GM23338 (cell line): ENCODE measurements at regions not wholly inside any gene's neighbourhood (a gene's known extent, or its start where the extent isn't known, plus 50 kb on each side); places are given as distances from the start of the nearest gene placed in this dataset.

Source experiments
- ATAC-seq: fragments of 200-7000 bp; cut with Tn5 transposase; 3 replicates; pipeline ENCODE4 v1.9.1; 2020
- DNase-seq: peaks from one replicate; pipeline ENCODE4 v3.0.0-alpha.2; 2015; ENCODE audit warnings: low spot score
- H2AFZ ChIP-seq: fragments of 200-600 bp; sonication (generic); 2 replicates; pipeline ENCODE4 v1.8.0; 2016; ENCODE audit warnings: antibody characterized with exemption, mild to moderate bottlenecking, moderate library complexity
- H3F3A ChIP-seq: fragments of 200-600 bp; sonication (generic); replicated peaks from 2 replicates; pipeline ENCODE4 v1.8.0; 2017; ENCODE audit warnings: antibody characterized with exemption, mixed run types, low read depth
- H3K27ac ChIP-seq: fragments of 200-600 bp; sonication (generic); 2 replicates; pipeline ENCODE4 v1.6.1; 2016; ENCODE audit warnings: low read depth
- H3K27me3 ChIP-seq: fragments of 200-600 bp; sonication (generic); 2 replicates; pipeline ENCODE4 v1.8.0; 2016; ENCODE audit warnings: mild to moderate bottlenecking, mixed run types, moderate library complexity; ENCODE audit not compliant: insufficient read depth
- H3K36me3 ChIP-seq: fragments of 200-600 bp; sonication (generic); 2 replicates; pipeline ENCODE4 v1.8.0; 2016; ENCODE audit warnings: mild to moderate bottlenecking; ENCODE audit not compliant: insufficient read depth
- H3K4me1 ChIP-seq: fragments of 200-600 bp; sonication (generic); 2 replicates; pipeline ENCODE4 v1.8.0; 2016; ENCODE audit warnings: mild to moderate bottlenecking, moderate library complexity; ENCODE audit not compliant: insufficient read depth
- H3K4me2 ChIP-seq: fragments of 200-600 bp; sonication (generic); 2 replicates; pipeline ENCODE4 v1.7.1; 2017; ENCODE audit warnings: mixed run types
- H3K4me3 ChIP-seq: fragments of 200-600 bp; sonication (generic); 2 replicates; pipeline ENCODE4 v1.6.1; 2016; ENCODE audit warnings: mixed run types
- H3K79me2 ChIP-seq: fragments of 200-600 bp; sonication (generic); replicated peaks from 2 replicates; pipeline ENCODE4 v1.8.0; 2017; ENCODE audit warnings: mild to moderate bottlenecking; ENCODE audit not compliant: insufficient read depth
- H3K9me2 ChIP-seq: fragments of 200-600 bp; sonication (generic); 2 replicates; pipeline ENCODE4 v1.8.0; 2017; ENCODE audit not compliant: insufficient read depth
- H4K20me1 ChIP-seq: fragments of 200-600 bp; sonication (generic); replicated peaks from 2 replicates; pipeline ENCODE4 v1.8.0; 2017; ENCODE audit warnings: mild to moderate bottlenecking; ENCODE audit not compliant: insufficient read depth
- H3K27ac Mint-ChIP-seq: 2 replicates; pipeline ENCODE4 v1.8.0; 2020; ENCODE audit warnings: inconsistent platforms, mild to moderate bottlenecking, moderate library complexity, mixed read lengths
- H3K27me3 Mint-ChIP-seq: 3 replicates; pipeline ENCODE4 v1.8.0; 2022; ENCODE audit warnings: low read depth, mild to moderate bottlenecking, moderate library complexity, mixed read lengths, inconsistent platforms; ENCODE audit not compliant: insufficient read depth, poor library complexity
- H3K36me3 Mint-ChIP-seq: 3 replicates; pipeline ENCODE4 v1.8.0; 2021; ENCODE audit warnings: low read depth, mild to moderate bottlenecking, inconsistent platforms, moderate library complexity, mixed read lengths
- H3K4me1 Mint-ChIP-seq: 3 replicates; pipeline ENCODE4 v1.8.0; 2020; ENCODE audit warnings: mild to moderate bottlenecking, inconsistent platforms, mixed read lengths
- H3K4me3 Mint-ChIP-seq: 3 replicates; pipeline ENCODE4 v1.8.0; 2021; ENCODE audit warnings: moderate library complexity, mild to moderate bottlenecking, inconsistent platforms, mixed read lengths
- H3K9me3 Mint-ChIP-seq: 3 replicates; pipeline ENCODE4 v1.8.0; 2020; ENCODE audit warnings: moderate library complexity, mild to moderate bottlenecking, inconsistent platforms, mixed read lengths
- EZH2 ChIP-seq: fragments of 200-600 bp; sonication (generic); IDR thresholded peaks from one replicate; pipeline ENCODE4 v1.8.0; 2017; ENCODE audit warnings: antibody characterized with exemption, mild to moderate bottlenecking, low read depth; ENCODE audit not compliant: unreplicated experiment
- EZH2phosphoT487 ChIP-seq: fragments of 200-600 bp; sonication (generic); IDR thresholded peaks from one replicate; pipeline ENCODE4 v1.8.1; 2018; ENCODE audit warnings: antibody characterized with exemption; ENCODE audit not compliant: unreplicated experiment
- NANOG ChIP-seq: IDR thresholded peaks from 2 replicates; pipeline ENCODE4 v1.6.1; 2016; ENCODE audit warnings: antibody characterized with exemption, borderline replicate concordance
- STAT1 ChIP-seq: IDR thresholded peaks from one replicate; pipeline ENCODE4 v1.6.1; 2016; ENCODE audit warnings: antibody characterized with exemption; ENCODE audit not compliant: unreplicated experiment
- ZNF114 ChIP-seq: fragments of 250-450 bp; sonication (Bioruptor Pico); IDR thresholded peaks from 2 replicates; pipeline ENCODE4 v1.5.0; 2020; ENCODE audit warnings: mild to moderate bottlenecking, moderate library complexity
- ZNF331 ChIP-seq: fragments of 250-450 bp; sonication (Bioruptor Pico); IDR thresholded peaks from 2 replicates; pipeline ENCODE4 v1.5.0; 2020; ENCODE audit warnings: low read depth, mild to moderate bottlenecking, moderate library complexity
- TF ChIP-seq, protein P1 (sequence below): IDR thresholded peaks from one replicate; pipeline ENCODE4 v1.6.1; 2018; ENCODE audit warnings: antibody characterized with exemption; ENCODE audit not compliant: unreplicated experiment
- TF ChIP-seq, protein P2 (sequence below), 2 experiments: fragments of 200-600 bp in 1 of 2; sonication (generic) in 1 of 2; conservative IDR thresholded peaks; 2 replicates each; pipeline versions ENCODE4 v1.5.1 to v1.6.1; 2016 to 2017; ENCODE audit warnings: antibody characterized with exemption in 2 of 2, low read depth in 2 of 2, mild to moderate bottlenecking in 2 of 2, moderate library complexity in 1 of 2

DNA sequence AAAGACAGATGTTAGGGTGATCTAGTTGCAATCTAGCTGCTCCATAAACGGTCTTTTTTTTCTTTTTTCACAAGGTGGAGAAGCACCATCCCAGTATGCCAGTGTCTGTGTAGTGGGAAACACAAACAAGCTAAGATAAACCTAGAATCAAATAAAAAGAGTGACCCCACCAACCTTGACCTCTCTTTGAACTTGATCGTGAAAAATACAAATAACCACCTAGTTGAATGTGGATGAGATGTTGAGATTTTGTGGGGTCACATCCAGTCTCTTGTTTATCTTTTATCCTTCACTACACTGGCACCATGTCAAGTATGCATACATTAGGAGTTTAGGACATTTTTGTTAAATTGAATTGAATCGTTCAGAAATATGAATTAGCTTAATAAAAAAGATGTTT lies 194.6 kb upstream of the EYA4 start (continued):
- TF ChIP-seq, protein P1, sequence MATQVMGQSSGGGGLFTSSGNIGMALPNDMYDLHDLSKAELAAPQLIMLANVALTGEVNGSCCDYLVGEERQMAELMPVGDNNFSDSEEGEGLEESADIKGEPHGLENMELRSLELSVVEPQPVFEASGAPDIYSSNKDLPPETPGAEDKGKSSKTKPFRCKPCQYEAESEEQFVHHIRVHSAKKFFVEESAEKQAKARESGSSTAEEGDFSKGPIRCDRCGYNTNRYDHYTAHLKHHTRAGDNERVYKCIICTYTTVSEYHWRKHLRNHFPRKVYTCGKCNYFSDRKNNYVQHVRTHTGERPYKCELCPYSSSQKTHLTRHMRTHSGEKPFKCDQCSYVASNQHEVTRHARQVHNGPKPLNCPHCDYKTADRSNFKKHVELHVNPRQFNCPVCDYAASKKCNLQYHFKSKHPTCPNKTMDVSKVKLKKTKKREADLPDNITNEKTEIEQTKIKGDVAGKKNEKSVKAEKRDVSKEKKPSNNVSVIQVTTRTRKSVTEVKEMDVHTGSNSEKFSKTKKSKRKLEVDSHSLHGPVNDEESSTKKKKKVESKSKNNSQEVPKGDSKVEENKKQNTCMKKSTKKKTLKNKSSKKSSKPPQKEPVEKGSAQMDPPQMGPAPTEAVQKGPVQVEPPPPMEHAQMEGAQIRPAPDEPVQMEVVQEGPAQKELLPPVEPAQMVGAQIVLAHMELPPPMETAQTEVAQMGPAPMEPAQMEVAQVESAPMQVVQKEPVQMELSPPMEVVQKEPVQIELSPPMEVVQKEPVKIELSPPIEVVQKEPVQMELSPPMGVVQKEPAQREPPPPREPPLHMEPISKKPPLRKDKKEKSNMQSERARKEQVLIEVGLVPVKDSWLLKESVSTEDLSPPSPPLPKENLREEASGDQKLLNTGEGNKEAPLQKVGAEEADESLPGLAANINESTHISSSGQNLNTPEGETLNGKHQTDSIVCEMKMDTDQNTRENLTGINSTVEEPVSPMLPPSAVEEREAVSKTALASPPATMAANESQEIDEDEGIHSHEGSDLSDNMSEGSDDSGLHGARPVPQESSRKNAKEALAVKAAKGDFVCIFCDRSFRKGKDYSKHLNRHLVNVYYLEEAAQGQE, result no peak
- no peak for TF ChIP-seq NANOG
- TF ChIP-seq ZNF331 (CRISPR knock-in tag), result no peak
- TF ChIP-seq EZH2phosphoT487, result no peak
- TF ChIP-seq STAT1, result no peak
- TF ChIP-seq ZNF114 (CRISPR knock-in tag), result no peak
- TF ChIP-seq, protein P2, sequence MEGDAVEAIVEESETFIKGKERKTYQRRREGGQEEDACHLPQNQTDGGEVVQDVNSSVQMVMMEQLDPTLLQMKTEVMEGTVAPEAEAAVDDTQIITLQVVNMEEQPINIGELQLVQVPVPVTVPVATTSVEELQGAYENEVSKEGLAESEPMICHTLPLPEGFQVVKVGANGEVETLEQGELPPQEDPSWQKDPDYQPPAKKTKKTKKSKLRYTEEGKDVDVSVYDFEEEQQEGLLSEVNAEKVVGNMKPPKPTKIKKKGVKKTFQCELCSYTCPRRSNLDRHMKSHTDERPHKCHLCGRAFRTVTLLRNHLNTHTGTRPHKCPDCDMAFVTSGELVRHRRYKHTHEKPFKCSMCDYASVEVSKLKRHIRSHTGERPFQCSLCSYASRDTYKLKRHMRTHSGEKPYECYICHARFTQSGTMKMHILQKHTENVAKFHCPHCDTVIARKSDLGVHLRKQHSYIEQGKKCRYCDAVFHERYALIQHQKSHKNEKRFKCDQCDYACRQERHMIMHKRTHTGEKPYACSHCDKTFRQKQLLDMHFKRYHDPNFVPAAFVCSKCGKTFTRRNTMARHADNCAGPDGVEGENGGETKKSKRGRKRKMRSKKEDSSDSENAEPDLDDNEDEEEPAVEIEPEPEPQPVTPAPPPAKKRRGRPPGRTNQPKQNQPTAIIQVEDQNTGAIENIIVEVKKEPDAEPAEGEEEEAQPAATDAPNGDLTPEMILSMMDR (conservative IDR thresholded peaks at IDR 0.05; ENCODE audit: low read depth in 2 of 2), result no peak

DNA sequence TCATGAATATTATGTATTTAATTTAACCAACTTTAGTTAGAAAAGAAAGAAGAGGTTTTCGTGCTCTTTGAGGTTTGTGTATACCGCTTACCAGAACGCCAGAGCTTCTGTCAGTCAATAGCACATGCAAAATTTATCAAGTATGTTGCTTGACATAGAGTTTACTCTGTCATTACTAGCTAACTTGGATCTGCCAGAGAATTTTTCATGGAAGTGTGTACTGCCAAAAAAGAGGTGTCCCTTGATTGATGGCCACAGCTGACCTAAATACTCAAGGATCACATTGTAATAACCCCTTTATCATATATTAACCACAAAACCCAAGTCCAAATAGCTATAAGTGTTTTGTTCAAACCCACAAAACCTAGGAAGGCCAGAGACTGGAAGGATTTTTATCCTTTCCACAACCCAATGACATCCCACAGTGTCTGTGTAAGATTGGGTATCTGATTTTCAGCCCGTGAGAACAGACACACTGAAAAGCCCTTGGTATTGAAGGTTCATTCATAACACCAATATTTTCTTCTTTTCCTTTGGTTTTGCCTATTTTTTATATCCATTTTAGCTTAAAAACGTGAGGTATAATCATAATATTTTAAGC lies 194.0 kb upstream of the EYA4 start:
- no peak overlapping the region for H3K27ac ChIP-seq
- no peak overlapping the region for H2AFZ ChIP-seq
- H3K4me1 ChIP-seq, result no peaks in the 10 kb centered on the region
- Mint-ChIP-seq H3K4me3 (no peak overlapping the region), H3K36me3 (no peaks in the 10 kb centered on the region), H3K27ac (no peak overlapping the region), H3K9me3 (no peaks in the 10 kb centered on the region), H3K4me1 (peaks cover 13% of the 10 kb centered on the region; the same call in 2 of the 3 replicates), H3K27me3 (no peaks in the 10 kb centered on the region)
- no peaks in the 10 kb centered on the region for H3K79me2 ChIP-seq
- H3F3A ChIP-seq, result no peaks in the 10 kb centered on the region
- no peak for DNase-seq
- no peak overlapping the region for H3K4me2 ChIP-seq
- no peaks in the 10 kb centered on the region for H3K36me3 ChIP-seq
- H4K20me1 ChIP-seq, result no peaks in the 10 kb centered on the region
- no peak overlapping the region for H3K4me3 ChIP-seq
- no peak for ATAC-seq
- H3K9me2 ChIP-seq, result no peaks in the 10 kb centered on the region
- H3K27me3 ChIP-seq, result no peaks in the 10 kb centered on the region
- TF ChIP-seq EZH2, result no peak
- TF ChIP-seq, protein P1, result no peak
